ENCODE measurements at regions not wholly inside any gene's neighbourhood (a gene's known extent, or its start where the extent isn't known, plus 50 kb on each side); places are given as distances from the start of the nearest gene placed in this dataset.

GRCh38 chr4:114383067-114383466, 215.5 kb upstream of the UGT8 start:
- H3K27ac ChIP-seq = no peak overlapping the region
- H3K9me3 ChIP-seq = no peaks in the 10 kb centered on the region
- H3K27me3 ChIP-seq = no peaks in the 10 kb centered on the region
- ATAC-seq = no peak
- TF ChIP-seq CTCF (IDR thresholded peaks at IDR 0.05) = no peak
- no peak for TF ChIP-seq POLR2A (IDR thresholded peaks at IDR 0.05)
- 84 to 89% (median 86%) methylated on average over 4 of the region's 4 CpGs for WGBS, 4 donors
- intact Hi-C loops (cut with DNase I) = loop anchor here in 7 of 10 donors (5.0 to 10.0 kb wide), 10 partner anchors 272 to 991 kb away; partner anchors contain the start of gene CAMK2D (in 1 of the 7)
- H3K36me3 ChIP-seq = no peaks in the 10 kb centered on the region
- no peak overlapping the region for H3K4me3 ChIP-seq
- no peak for DNase-seq
- no peaks in the 10 kb centered on the region for H3K4me1 ChIP-seq

GRCh38 chr4:114383721-114384120, 214.9 kb upstream of the UGT8 start:
- Histone ChIP-seq H3K4me1 (no peaks in the 10 kb centered on the region), H3K9me3 (no peaks in the 10 kb centered on the region), H3K4me3 (no peak overlapping the region), H3K36me3 (no peaks in the 10 kb centered on the region), H3K27ac (no peak overlapping the region), H3K27me3 (no peaks in the 10 kb centered on the region)
- 39 to 62% (median 49%) methylated on average over 1 of the region's 1 CpG for WGBS, 4 donors
- no peak for TF ChIP-seq CTCF (IDR thresholded peaks at IDR 0.05)
- no peak for TF ChIP-seq POLR2A (IDR thresholded peaks at IDR 0.05)
- ATAC-seq (peak in 2 of 4 donors; percentile 22 to 47), DNase-seq (peak in 1 of 5 donors; percentile 29)
- intact Hi-C loops (cut with DNase I) = loop anchor here in 7 of 10 donors (5.0 to 10.0 kb wide), 10 partner anchors 271 to 991 kb away; partner anchors contain the start of gene CAMK2D (in 1 of the 7)

GRCh38 chr4:114384629-114385028, 214.0 kb upstream of the UGT8 start:
- intact Hi-C loops (cut with DNase I) = loop anchor here in 9 of 10 donors (5.0 to 10.0 kb wide), 13 partner anchors 270 to 992 kb away; partner anchors contain the start of gene CAMK2D (in 1 of the 9)
- Histone ChIP-seq H3K4me3 (no peak overlapping the region), H3K36me3 (no peaks in the 10 kb centered on the region), H3K27ac (no peak overlapping the region), H3K27me3 (peaks cover 0 to 4% (median 0%) of the 10 kb centered on the region in 9 donors), H3K9me3 (no peaks in the 10 kb centered on the region), H3K4me1 (no peaks in the 10 kb centered on the region)
- ATAC-seq (no peak), DNase-seq (no peak)
- WGBS, 4 donors = 6 to 18% (median 9%) methylated on average over 4 of the region's 4 CpGs
- TF ChIP-seq CTCF (IDR thresholded peaks at IDR 0.05) = peak; percentile 7 to 54 (median 34)
- TF ChIP-seq POLR2A (IDR thresholded peaks at IDR 0.05) = no peak

- H3K36me3 ChIP-seq = no peaks in the 10 kb centered on the region
- H3K4me1 ChIP-seq = no peaks in the 10 kb centered on the region
- TF ChIP-seq POLR2A (IDR thresholded peaks at IDR 0.05) = no peak
- TF ChIP-seq CTCF (IDR thresholded peaks at IDR 0.05) = no peak
- WGBS, 4 donors = 79 to 80% (median 80%) methylated on average over 9 of the region's 9 CpGs
- DNase-seq (no peak), ATAC-seq (no peak)
- no peak overlapping the region for H3K27ac ChIP-seq
- H3K9me3 ChIP-seq = no peaks in the 10 kb centered on the region
- intact Hi-C loops (cut with DNase I) = loop anchor here in 9 of 10 donors (5.0 to 10.0 kb wide), 10 partner anchors 269 to 621 kb away; partner anchors contain the start of gene CAMK2D (in 1 of the 9)
- no peak overlapping the region for H3K4me3 ChIP-seq
- peaks cover 0 to 5% (median 0%) of the 10 kb centered on the region in 9 donors for H3K27me3 ChIP-seq
Observed at GRCh38 chr4:114385195-114385985, 213.2 kb upstream of the UGT8 start.
